GM04504 (cell line): ENCODE measurements at regions not wholly inside any gene's neighbourhood (a gene's known extent, or its start where the extent isn't known, plus 50 kb on each side); places are given as distances from the start of the nearest gene placed in this dataset.
"Not testable (repeated sequence)": the region's sequence is repeated elsewhere in the genome, so short reads cannot be mapped to it uniquely, and the experiment has no call there.

ENCODE experiments used
- DNase-seq: peaks from one replicate; pipeline ENCODE4 v3.0.0-alpha.2; 2012; ENCODE audit warnings: low read depth

DNA sequence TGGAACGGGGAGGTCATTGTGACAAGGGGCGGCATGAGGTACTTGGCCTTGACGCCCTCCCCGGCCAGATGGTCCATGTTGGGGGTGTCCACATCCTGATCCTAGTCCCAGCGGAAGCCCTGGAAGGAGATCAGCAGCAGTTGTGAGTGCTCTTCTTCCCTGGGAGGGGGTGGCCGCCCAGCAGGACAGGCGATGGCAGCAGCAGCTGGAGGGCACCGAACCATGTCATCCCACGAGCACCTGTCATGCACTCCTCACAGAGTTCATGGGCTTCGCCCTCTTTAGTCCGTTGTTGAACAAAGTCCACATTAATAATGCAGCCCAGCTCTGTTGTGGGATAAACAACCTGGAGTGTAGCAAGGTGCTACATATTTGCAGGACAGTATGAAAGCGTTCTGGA is 130.7 kb downstream of the UNC93B1 start:
- not testable (repeated sequence) for DNase-seq

GRCh38 chr11:67871168-67871567 is 132.7 kb downstream of the UNC93B1 start:
- not testable (repeated sequence) for DNase-seq

DNA sequence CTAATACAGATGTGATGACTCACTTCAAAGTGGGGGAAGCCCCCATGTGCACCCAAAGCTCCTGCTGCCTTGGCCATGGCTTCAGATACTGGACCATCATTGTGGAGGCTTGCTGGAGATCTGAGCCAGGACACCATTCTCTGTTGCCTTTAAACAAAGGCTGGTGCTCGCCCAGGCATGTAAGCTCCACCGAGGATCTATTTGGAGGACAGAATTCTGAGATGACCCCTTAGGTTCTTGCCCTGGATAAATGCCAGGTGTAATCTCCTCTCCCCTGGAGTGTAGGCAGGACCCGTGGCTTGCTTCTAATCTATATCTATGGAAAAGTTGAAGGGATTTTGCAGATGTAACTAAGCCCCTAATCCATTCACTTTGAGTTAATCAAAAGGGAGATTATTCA is 141.0 kb downstream of the UNC93B1 start:
- not testable (repeated sequence) for DNase-seq

GRCh38 chr11:67859513-67860161 is 144.3 kb downstream of the UNC93B1 start:
- DNase-seq = not testable (repeated sequence)

DNA sequence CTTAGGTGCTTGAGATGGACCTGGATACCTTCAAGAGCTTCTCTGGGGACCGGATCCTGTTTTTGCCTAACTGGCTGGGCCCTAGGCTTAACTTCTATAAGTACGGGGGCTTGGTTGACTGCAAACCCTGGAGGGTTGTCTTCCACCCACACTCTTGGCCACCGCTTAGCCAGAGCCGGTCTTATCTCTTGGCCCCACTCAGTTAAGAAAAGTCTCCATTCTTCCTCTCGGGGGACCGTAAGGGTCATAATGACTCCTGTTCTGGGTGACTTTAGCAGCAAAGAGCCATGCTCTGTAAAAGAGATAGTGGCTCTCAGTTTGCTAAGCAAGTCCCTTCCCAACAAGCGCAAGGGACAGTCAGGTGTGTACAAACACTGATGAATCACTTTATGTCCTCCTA is 153.2 kb downstream of the UNC93B1 start:
- DNase-seq = not testable (repeated sequence)

GRCh38 chr11:67849766-67850165 is 154.1 kb downstream of the UNC93B1 start:
- not testable (repeated sequence) for DNase-seq

- not testable (repeated sequence) for DNase-seq
These were observed 155.7 kb downstream of the UNC93B1 start for GRCh38 chr11:67847896-67848875.

GRCh38 chr11:67846303-67846702 is 157.6 kb downstream of the UNC93B1 start:
- DNase-seq = not testable (repeated sequence)

- DNase-seq = not testable (repeated sequence)
These were observed 158.6 kb downstream of the UNC93B1 start for GRCh38 chr11:67845296-67845695.

DNA sequence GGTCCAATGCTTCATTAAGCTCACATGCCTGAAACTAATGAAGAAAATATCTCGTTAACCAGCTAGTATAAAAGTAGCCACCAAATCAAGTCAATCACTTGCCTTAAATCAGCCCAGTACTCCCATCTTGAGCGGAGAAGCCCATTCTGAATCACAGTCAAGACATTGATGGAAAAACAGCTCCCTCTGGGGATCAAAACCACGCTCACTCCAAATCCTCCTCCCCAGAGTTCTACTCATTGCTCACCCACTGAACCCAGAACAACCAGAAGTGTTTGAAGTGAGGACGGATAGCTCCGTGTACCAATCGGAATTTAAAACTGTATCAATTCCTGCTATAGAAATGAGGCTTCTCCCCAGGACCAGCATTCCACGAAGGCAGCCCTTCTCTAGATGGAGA is 163.3 kb downstream of the UNC93B1 start:
- DNase-seq = not testable (repeated sequence)

- DNase-seq = not testable (repeated sequence)
These were observed 155.7 kb upstream of the ALDH3B2 start for GRCh38 chr11:67830152-67830551.

GRCh38 chr11:67826951-67827296 is 152.5 kb upstream of the ALDH3B2 start:
- not testable (repeated sequence) for DNase-seq

DNA sequence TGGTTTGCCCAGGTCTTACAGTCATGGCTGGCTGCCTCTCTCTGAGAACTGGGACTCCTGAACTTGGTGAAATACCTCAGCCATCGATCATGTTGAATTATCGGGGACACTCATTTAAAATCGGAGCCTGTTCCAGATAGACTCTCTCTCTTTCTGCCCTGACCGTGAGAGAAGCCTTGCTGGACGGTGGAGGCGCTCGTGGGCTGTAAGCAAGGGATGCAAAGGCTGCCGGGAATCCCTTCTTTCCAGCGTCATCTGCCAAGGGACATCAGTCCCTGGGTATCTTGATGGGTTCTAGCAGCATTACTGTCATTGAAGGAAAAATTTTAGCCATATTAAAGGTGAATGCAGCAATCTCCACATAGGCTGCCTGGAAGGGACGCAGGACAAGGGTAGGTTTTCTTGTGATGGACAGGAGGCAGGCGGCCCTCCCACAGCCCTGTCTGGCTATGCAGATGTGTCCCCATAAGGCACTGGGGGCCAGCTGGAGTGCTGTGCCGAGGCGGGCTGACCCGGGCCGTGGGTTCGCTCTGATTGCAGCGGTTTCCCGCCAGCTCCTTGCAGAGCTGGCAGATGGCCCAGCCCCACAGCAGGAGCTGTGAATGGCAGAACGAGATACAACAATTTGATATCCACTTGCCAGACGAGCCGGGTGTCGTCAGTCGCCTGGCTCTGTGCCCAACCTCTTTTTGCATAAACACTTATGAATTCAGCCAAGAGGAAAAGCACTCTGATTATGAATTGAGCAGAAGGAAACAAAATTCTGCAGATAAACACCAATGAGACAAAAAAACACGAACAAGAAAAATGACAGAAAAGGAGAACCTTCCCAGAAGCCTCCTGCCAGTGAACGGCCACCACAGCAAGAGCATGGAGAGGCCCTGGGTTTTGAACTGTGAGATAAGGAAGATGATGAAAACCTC is 151.9 kb upstream of the ALDH3B2 start:
- not testable (repeated sequence) for DNase-seq

GRCh38 chr11:67824861-67825260 is 150.4 kb upstream of the ALDH3B2 start:
- not testable (repeated sequence) for DNase-seq

GRCh38 chr11:67820081-67820480 is 145.7 kb upstream of the ALDH3B2 start:
- DNase-seq = no peak

GRCh38 chr11:67817558-67817957 is 143.1 kb upstream of the ALDH3B2 start:
- not testable (repeated sequence) for DNase-seq

DNA sequence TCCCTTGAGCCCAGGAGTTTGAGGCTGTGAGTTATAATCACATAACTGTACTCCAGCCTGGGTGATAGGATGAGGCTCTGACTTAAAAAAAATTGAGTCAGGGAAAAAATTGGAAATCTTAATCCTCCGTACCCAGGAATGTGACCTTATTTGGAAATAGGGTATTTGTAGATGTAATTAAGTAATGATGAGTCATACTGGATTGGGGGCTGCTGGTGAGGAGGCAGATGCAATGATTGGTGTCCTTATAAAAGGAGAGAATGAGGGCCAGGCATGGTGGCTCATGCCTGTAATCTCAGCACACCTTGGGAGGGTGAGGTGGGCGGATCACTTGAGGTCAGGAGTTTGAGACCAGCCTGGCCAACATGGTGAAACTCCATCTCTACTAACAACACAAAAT is 134.9 kb upstream of the ALDH3B2 start:
- DNase-seq = not testable (repeated sequence)

- not testable (repeated sequence) for DNase-seq
These were observed 133.5 kb upstream of the ALDH3B2 start for GRCh38 chr11:67807896-67808295.

GRCh38 chr11:67806728-67807235 is 132.4 kb upstream of the ALDH3B2 start:
- not testable (repeated sequence) for DNase-seq

- DNase-seq = not testable (repeated sequence)
These were observed 131.8 kb upstream of the ALDH3B2 start for GRCh38 chr11:67806183-67806582.

DNA sequence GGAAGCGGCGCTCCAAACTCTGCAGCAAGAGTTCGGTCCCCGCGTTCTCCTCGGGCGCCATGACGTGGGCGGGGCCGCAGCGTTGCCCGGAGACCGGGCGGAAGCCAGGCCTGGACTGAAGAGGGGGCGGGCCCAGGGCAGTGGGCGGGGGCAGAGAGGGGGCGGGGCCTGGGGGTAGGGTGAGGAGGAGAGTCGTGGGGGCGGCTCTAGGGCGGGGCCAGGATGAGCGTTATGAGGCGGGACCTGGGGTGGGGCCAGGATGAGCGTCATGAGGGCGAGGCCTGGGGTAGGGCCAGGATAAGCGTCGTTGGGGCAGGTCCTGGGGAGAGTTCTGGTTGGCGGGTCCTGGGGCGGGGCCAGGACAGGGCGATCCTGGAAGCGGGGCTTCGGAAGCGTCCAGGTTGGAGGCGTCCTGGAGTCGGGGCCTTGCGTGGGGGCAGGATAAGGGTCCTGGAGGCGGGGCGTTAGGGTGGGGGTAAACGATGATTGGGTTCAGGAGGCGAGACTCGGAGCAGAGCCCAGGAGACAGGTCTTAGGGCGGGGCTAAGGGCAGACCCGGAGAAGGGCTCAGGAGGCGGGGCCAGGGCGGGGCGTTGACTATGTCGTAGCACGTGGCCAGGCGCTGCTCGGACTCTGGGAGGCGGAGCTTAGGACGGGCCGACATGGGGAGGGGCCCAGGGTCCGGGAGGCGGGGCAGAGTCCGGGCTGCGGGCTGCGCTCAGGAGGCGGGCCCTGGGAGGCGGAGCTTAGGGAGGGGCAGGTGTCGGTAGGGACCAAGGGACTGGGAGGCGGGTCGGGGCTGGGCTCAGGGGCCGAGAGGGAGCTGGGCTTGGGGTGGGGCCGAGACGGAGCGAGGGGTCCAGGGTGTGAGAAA is 131.1 kb upstream of the ALDH3B2 start:
- peak; percentile 93 for DNase-seq
